ENCODE measurements at regions not wholly inside any gene's neighbourhood (a gene's known extent, or its start where the extent isn't known, plus 50 kb on each side); places are given as distances from the start of the nearest gene placed in this dataset.

GRCh38 chr9:78131969-78132700 is 100.5 kb upstream of the GNAQ start:
- TF ChIP-seq CTCF (IDR thresholded peaks at IDR 0.05; ENCODE audit: low read depth, low read length, poor library complexity, severe bottlenecking) (no peak), EZH2phosphoT487 (IDR thresholded peaks at IDR 0.05; ENCODE audit: borderline replicate concordance, low read length) (no peak)

Measured in DOHH2 (cell line).